ENCODE measurements at regions not wholly inside any gene's neighbourhood (a gene's known extent, or its start where the extent isn't known, plus 50 kb on each side); places are given as distances from the start of the nearest gene placed in this dataset.

DNA sequence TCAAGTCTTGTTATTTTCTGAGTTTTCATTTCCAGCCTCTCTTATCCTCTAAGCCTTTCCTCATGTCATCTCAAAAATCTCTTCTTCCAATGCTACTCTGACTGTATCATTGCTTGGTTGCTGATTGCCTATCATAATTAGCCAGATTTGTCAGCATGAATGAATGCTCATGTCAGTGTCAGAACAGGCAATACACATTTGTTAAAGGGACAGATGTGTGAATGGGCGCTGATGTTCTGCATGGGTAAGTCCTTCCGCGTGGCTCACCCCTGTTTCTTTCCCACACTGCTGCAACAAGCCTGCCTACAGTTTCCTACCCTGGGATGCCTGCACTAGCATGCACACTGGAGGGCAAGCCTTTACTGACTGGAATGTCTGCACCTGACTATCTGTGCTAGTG lies 100.6 kb downstream of the RHOU start:
- Histone ChIP-seq H2AFZ (no peak overlapping the region), H3K27ac (no peak overlapping the region), H3F3A (ENCODE audit: insufficient read depth, low read depth) (peaks cover 7% of the 10 kb centered on the region; the same call in 1 of the 2 replicates), H3K4me3 (no peak overlapping the region), H3K9me2 (ENCODE audit: insufficient read depth) (no peaks in the 10 kb centered on the region), H3K9me3 (ENCODE audit: insufficient read depth, low read depth) (no peaks in the 10 kb centered on the region), H3K4me2 (no peak overlapping the region), H3K27me3 (ENCODE audit: insufficient read depth, low read depth) (peaks cover 28% of the 10 kb centered on the region), H3K4me1 (replicated peaks; ENCODE audit: insufficient read depth) (peaks cover 12% of the 10 kb centered on the region), H3K79me2 (ENCODE audit: low read depth) (no peaks in the 10 kb centered on the region), H4K20me1 (ENCODE audit: insufficient read depth) (no peaks in the 10 kb centered on the region), H3K36me3 (ENCODE audit: low read depth) (no peaks in the 10 kb centered on the region)
- intact Hi-C loops (cut with micrococcal nuclease; ENCODE audit: unreplicated experiment): loop anchor here (10.0 kb wide), 1 partner anchor 389 kb away; no protein-coding TSS in a partner anchor
- ChIA-PET CTCF (no interaction called here), POLR2A (ENCODE audit: unreplicated experiment) (no interaction called here)
- BruUV-seq (replicated peaks): no TSS peak
- no peak for TF ChIP-seq EZH2 (IDR thresholded peaks at IDR 0.05; ENCODE audit: low read depth)
- TF ChIP-seq, protein P1, sequence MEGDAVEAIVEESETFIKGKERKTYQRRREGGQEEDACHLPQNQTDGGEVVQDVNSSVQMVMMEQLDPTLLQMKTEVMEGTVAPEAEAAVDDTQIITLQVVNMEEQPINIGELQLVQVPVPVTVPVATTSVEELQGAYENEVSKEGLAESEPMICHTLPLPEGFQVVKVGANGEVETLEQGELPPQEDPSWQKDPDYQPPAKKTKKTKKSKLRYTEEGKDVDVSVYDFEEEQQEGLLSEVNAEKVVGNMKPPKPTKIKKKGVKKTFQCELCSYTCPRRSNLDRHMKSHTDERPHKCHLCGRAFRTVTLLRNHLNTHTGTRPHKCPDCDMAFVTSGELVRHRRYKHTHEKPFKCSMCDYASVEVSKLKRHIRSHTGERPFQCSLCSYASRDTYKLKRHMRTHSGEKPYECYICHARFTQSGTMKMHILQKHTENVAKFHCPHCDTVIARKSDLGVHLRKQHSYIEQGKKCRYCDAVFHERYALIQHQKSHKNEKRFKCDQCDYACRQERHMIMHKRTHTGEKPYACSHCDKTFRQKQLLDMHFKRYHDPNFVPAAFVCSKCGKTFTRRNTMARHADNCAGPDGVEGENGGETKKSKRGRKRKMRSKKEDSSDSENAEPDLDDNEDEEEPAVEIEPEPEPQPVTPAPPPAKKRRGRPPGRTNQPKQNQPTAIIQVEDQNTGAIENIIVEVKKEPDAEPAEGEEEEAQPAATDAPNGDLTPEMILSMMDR (conservative IDR thresholded peaks at IDR 0.05): no peak
- no peak for DNase-seq

DNA sequence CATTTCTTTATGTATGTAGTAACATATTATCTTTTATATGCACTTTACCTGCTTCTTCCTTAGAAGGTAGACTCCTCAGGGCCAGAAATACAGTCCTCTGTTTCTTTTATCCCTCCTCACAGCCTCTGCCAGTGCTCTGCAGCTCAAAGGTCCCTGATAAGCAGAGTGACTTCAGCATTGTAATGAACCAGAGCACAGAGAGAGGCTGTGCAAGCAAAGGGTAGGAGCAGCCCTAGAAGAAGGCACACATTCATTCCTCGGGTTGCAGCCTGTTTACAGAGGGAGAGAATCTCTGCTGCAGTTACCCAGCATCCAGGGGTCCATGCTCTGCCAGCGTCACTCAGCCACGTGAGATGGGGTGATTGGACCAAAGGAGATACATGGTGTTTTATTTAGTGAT lies 101.1 kb downstream of the RHOU start:
- no TSS peak for BruUV-seq (replicated peaks)
- H3K4me1 ChIP-seq (replicated peaks; ENCODE audit: insufficient read depth): peaks cover 12% of the 10 kb centered on the region
- H3K36me3 ChIP-seq (ENCODE audit: low read depth): no peaks in the 10 kb centered on the region

DNA sequence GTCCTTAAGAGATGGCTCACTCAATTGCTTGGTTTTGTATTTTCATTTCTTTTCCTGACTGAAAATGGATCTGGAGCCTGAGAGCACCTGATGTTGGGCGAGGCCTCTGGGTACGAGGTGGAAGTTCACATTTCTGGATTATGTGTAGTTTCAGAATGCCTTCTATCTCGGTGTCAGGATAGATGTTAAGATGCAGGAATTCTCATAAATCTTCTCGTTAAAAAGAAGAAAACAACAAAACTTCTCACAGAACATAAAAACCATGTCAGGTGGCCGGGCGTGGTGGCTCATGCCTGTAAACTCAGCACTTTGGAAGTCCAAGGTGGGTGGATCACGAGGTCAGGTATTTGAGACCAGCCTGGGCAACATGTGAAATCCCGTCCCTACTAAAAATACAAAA lies 101.8 kb downstream of the RHOU start:
- H3K79me2 ChIP-seq (ENCODE audit: low read depth): no peaks in the 10 kb centered on the region
- H3K4me1 ChIP-seq (replicated peaks; ENCODE audit: insufficient read depth): peaks cover 12% of the 10 kb centered on the region
- ChIA-PET POLR2A (ENCODE audit: unreplicated experiment) (no interaction called here), CTCF (no interaction called here)
- H2AFZ ChIP-seq: no peak overlapping the region
- H3K4me2 ChIP-seq: no peak overlapping the region
- no peaks in the 10 kb centered on the region for H3K36me3 ChIP-seq (ENCODE audit: low read depth)
- peaks cover 7% of the 10 kb centered on the region; the same call in 1 of the 2 replicates for H3F3A ChIP-seq (ENCODE audit: insufficient read depth, low read depth)
- H4K20me1 ChIP-seq (ENCODE audit: insufficient read depth): no peaks in the 10 kb centered on the region
- no TSS peak for BruUV-seq (replicated peaks)
- no peaks in the 10 kb centered on the region for H3K9me2 ChIP-seq (ENCODE audit: insufficient read depth)
- TF ChIP-seq EZH2 (IDR thresholded peaks at IDR 0.05; ENCODE audit: low read depth): no peak
- TF ChIP-seq, protein P1 (conservative IDR thresholded peaks at IDR 0.05): no peak
- no peak overlapping the region for H3K4me3 ChIP-seq
- intact Hi-C loops (cut with micrococcal nuclease; ENCODE audit: unreplicated experiment): loop anchor here (10.0 kb wide), 1 partner anchor 388 kb away; no protein-coding TSS in a partner anchor
- no peak overlapping the region for H3K27ac ChIP-seq
- no peak for DNase-seq
- peaks cover 28% of the 10 kb centered on the region for H3K27me3 ChIP-seq (ENCODE audit: insufficient read depth, low read depth)
- no peaks in the 10 kb centered on the region for H3K9me3 ChIP-seq (ENCODE audit: insufficient read depth, low read depth)

More for the DNA sequence above, 101.1 kb downstream of the RHOU start:
- POLR2A ChIA-PET (ENCODE audit: unreplicated experiment): no interaction called here
- H2AFZ ChIP-seq: no peak overlapping the region
- DNase-seq: no peak
- TF ChIP-seq, protein P1 (conservative IDR thresholded peaks at IDR 0.05): no peak
- TF ChIP-seq EZH2 (IDR thresholded peaks at IDR 0.05; ENCODE audit: low read depth): no peak
- no peaks in the 10 kb centered on the region for H3K79me2 ChIP-seq (ENCODE audit: low read depth)
- CTCF ChIA-PET: no interaction called here
- H3K4me2 ChIP-seq: no peak overlapping the region
- H4K20me1 ChIP-seq (ENCODE audit: insufficient read depth): no peaks in the 10 kb centered on the region
- no peaks in the 10 kb centered on the region for H3K9me2 ChIP-seq (ENCODE audit: insufficient read depth)
- H3K9me3 ChIP-seq (ENCODE audit: insufficient read depth, low read depth): no peaks in the 10 kb centered on the region
- H3K27me3 ChIP-seq (ENCODE audit: insufficient read depth, low read depth): peaks cover 28% of the 10 kb centered on the region
- H3K4me3 ChIP-seq: no peak overlapping the region
- no peak overlapping the region for H3K27ac ChIP-seq
- H3F3A ChIP-seq (ENCODE audit: insufficient read depth, low read depth): peaks cover 7% of the 10 kb centered on the region; the same call in 1 of the 2 replicates
- intact Hi-C loops (cut with micrococcal nuclease; ENCODE audit: unreplicated experiment): loop anchor here (10.0 kb wide), 1 partner anchor 388 kb away; no protein-coding TSS in a partner anchor

Measured in PC-9 (cell line).